ENCODE measurements at regions not wholly inside any gene's neighbourhood (a gene's known extent, or its start where the extent isn't known, plus 50 kb on each side); places are given as distances from the start of the nearest gene placed in this dataset.

- ChIA-PET POLR2A (no interaction called here), CTCF (no interaction called here)
- Histone ChIP-seq H3K27ac (no peak overlapping the region), H3K4me1 (no peaks in the 10 kb centered on the region), H3K9me3 (0 out of 3 replicates have a peak, but pooled peaks cover 6% of the 10 kb centered on the region), H3K4me3 (no peak overlapping the region), H3K4me2 (no peak overlapping the region)
- DNase-seq (ENCODE audit: low read depth in 1 of 2, low spot score in 1 of 2): no peak
- 9% methylated on average over 4 of the region's 4 CpGs for WGBS (ENCODE audit: missing lambda C conversion rate)
- no peak for ATAC-seq
- no peak for TF ChIP-seq ELK1 (IDR thresholded peaks at IDR 0.05; ENCODE audit: low read depth, low read length)
- no peak for TF ChIP-seq USF2 (IDR thresholded peaks at IDR 0.05)
- TF ChIP-seq MYC (IDR thresholded peaks at IDR 0.05; ENCODE audit: borderline replicate concordance, low read length): no peak
- TF ChIP-seq POLR2AphosphoS2 (conservative IDR thresholded peaks at IDR 0.05; ENCODE audit: low read length): no peak
- no peak for TF ChIP-seq CHD4 (IDR thresholded peaks at IDR 0.05; ENCODE audit: borderline replicate concordance)
- no peak for TF ChIP-seq RFX5 (IDR thresholded peaks at IDR 0.05)
- no peak for TF ChIP-seq FOXS1 (CRISPR knock-in tag; IDR thresholded peaks at IDR 0.05)
- TF ChIP-seq RCOR1 (IDR thresholded peaks at IDR 0.05; ENCODE audit: low read depth, low read length): no peak
- TF ChIP-seq CBX2 (IDR thresholded peaks at IDR 0.05; ENCODE audit: borderline replicate concordance, low read depth): no peak
- no peak for TF ChIP-seq ESRRA (IDR thresholded peaks at IDR 0.05; ENCODE audit: borderline replicate concordance, low read length)
- no peak for TF ChIP-seq EP300 (IDR thresholded peaks at IDR 0.05)
- TF ChIP-seq ZFP36 (IDR thresholded peaks at IDR 0.05; ENCODE audit: borderline replicate concordance, partially characterized antibody): no peak
- TF ChIP-seq HES2 (IDR thresholded peaks at IDR 0.05): no peak
- FAIRE-seq: no peak
Observed at GRCh38 chr5:3997670-3998069, 402.0 kb downstream of the IRX1 start.

- Histone ChIP-seq H3K27ac (no peak overlapping the region), H3K4me1 (no peaks in the 10 kb centered on the region), H3K9me3 (0 out of 3 replicates have a peak, but pooled peaks cover 7% of the 10 kb centered on the region), H3K4me2 (no peak overlapping the region), H3K4me3 (no peak overlapping the region)
- ChIA-PET POLR2A (no interaction called here), CTCF (no interaction called here)
- DNase-seq (ENCODE audit: low read depth in 1 of 2, low spot score in 1 of 2) (no peak), FAIRE-seq (no peak), ATAC-seq (no peak)
- WGBS (ENCODE audit: missing lambda C conversion rate): 0% methylated on average over 4 of the region's 4 CpGs
- TF ChIP-seq ZNF302 (CRISPR knock-in tag; IDR thresholded peaks at IDR 0.05) (no peak), E2F6 (IDR thresholded peaks at IDR 0.05; ENCODE audit: borderline replicate concordance, low read depth) (no peak), RARB (CRISPR knock-in tag; IDR thresholded peaks at IDR 0.05) (no peak), ZSCAN20 (CRISPR knock-in tag; IDR thresholded peaks at IDR 0.05) (no peak), CHD2 (IDR thresholded peaks at IDR 0.05; ENCODE audit: low read length, partially characterized antibody) (no peak), NPAS2 (CRISPR knock-in tag; IDR thresholded peaks at IDR 0.05; ENCODE audit: borderline replicate concordance) (no peak), ZC3H11A (IDR thresholded peaks at IDR 0.05) (no peak), POLR2A (IDR thresholded peaks at IDR 0.05; ENCODE audit: low read length) (no peak), PBX3 (IDR thresholded peaks at IDR 0.05) (no peak), EHMT2 (IDR thresholded peaks at IDR 0.05; ENCODE audit: low read depth) (no peak), HEYL (CRISPR knock-in tag; IDR thresholded peaks at IDR 0.05) (no peak), EP300 (IDR thresholded peaks at IDR 0.05) (no peak), TFCP2L1 (CRISPR knock-in tag; IDR thresholded peaks at IDR 0.05) (no peak), GATA3 (IDR thresholded peaks at IDR 0.05; ENCODE audit: borderline replicate concordance) (no peak), HOXB5 (CRISPR knock-in tag; IDR thresholded peaks at IDR 0.05) (no peak), JUN (IDR thresholded peaks at IDR 0.05) (no peak), MAZ (IDR thresholded peaks at IDR 0.05; ENCODE audit: borderline replicate concordance, low read depth, low read length) (no peak)
Observed at GRCh38 chr5:3999929-4000328, 404.3 kb downstream of the IRX1 start.
